NCI-H1694 (cell line): ENCODE measurements at regions not wholly inside any gene's neighbourhood (a gene's known extent, or its start where the extent isn't known, plus 50 kb on each side); places are given as distances from the start of the nearest gene placed in this dataset.

Experiments
- DNase-seq: peaks from one replicate; lab custom pipeline; 2025; lab: John Stamatoyannopoulos, UW

DNA sequence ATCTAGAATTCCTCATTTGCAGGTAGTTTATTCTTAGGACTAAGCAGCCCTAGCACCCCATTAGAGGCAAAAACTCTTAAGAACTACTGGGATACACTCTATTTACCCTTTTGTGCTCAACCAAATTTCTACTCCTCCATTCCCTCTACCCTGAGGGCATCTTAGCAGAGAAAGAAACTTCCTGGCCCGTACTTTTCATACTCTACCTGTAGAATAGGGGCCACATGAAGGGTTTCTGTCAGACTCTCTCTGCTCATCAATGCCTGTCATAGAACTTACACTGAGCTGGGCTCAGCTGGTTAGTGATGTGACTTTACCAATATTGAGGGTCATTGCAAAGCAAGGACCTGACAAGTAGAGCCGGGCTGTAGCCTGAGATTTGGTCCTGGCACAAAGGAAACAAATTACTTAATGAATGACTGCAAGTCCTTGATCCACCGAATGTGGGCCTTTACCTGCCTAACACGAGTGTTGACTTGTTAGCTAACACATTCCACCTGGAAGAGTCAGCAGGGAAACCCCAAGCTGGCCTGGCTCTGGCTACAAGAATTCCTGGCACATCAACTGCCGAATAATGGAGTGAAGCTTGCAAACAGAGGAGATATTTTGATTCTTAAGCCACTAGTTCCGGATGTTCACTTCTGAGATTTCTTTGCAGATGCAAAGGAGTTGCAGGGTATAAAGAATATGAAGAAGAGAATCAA lies 280.5 kb upstream of the JAG1 start:
- DNase-seq, result no peak

GRCh38 chr20:10954908-10955580 lies 281.2 kb upstream of the JAG1 start:
- DNase-seq, result no peak

- no peak for DNase-seq
Observed at GRCh38 chr20:10958279-10958678, 284.5 kb upstream of the JAG1 start.

GRCh38 chr20:10960416-10960815 lies 286.6 kb upstream of the JAG1 start:
- no peak for DNase-seq

DNA sequence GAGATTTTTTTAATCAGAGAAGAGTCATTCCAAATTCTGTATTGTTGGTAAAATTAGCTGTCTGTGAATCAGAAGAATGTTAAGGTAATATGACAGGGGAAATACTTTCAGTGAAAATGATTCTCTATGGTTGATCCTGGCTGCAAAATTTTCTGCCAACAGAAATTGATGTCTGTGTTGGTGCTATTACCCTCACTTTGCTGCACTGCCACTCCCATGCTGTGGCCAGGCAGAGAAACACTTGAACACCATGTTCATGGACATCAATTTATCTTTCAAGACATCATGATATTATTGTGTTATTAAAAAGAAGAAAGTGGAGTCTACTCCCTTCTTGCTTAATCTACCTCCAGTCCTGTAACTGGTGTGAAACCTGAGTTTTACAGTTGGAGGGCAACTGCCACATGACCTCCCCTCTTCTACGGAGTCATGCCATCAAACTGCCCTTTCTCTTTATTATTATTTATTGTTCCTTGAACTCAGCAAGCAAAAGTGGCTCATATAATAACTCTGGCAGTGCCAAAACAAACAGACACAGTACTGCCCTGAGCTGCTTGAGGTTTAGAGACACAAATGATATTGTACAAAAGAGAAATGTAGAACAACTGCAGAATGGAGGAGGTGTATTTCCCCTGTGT lies 288.0 kb upstream of the JAG1 start:
- no peak for DNase-seq

GRCh38 chr20:10962937-10963336 lies 289.1 kb upstream of the JAG1 start:
- no peak for DNase-seq

DNA sequence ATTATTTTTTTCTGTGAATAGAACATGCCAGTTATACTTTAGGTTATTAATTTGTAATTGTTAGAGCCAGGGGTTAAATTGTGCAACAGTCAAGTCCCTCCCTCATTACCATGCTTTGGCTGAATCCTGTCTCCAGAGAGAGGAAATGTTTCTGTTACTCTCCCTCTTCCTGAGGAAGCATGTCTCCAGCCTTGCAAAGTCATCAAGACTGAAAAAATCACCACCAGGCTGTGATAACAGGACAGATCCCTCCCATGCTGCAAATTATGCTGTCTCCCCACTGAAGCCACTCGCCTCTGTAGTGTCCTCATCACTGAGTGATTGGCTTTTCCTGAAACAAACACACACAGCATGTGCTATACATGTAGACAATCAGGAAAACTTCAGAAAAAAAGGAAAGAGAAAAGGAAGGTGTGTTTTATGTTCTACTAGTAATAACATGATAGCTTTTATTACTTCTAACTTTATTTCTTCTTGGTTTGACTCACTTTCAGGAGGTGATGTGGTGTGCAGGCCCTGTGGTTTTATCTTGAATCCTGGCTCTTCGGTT lies 290.0 kb upstream of the JAG1 start:
- no peak for DNase-seq

GRCh38 chr20:10965936-10966470 lies 292.2 kb upstream of the JAG1 start:
- DNase-seq, result no peak

GRCh38 chr20:10970109-10970508 lies 296.3 kb upstream of the JAG1 start:
- no peak for DNase-seq

DNA sequence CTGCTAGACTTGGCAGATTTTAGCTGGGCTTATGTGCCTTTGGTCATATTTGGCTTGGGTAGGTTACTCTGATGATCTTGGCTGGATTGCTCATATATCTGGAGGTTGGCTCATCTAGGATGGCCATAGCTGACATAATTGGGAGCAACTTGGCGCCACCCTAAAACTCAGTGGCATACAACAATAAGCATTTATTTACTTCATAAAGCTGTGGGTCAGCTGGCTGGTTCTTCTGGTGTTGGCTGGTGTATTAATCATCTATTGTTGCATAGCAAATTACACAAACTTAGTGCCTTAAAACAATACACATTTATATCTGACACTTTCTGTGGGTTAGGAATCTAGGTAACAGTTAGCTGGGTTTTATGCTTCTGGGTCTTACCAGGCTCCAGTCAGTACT lies 297.3 kb upstream of the JAG1 start:
- no peak for DNase-seq

DNA sequence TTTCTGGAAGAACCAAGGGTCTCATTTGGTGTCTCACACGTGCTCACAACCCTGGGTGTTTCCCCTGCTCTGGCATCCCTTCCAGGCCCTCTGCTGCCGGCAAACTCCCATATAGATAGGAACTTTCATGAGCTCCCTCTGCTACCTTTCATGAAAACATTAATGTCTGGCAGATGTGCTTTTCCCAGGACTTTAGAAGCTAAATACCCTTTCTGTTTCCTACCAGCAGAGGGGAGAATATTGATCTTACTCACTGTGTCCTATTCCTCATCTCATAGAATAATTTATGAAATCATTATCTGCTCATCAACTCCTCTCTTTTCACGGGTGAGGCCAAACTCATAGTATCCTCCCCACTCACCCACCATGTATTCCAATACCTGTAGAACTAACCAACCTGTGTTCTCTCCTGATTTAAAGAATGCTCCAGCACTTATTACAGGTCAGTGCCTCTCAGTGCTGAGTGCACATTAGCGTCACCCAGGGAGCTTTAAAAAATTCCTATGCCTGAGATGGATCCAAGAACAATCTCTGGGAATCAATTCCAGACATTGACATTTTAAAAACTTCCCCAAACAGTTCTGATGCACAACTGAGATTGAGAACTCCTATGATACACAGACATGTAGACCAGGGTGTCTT lies 298.5 kb upstream of the JAG1 start:
- DNase-seq, result no peak

DNA sequence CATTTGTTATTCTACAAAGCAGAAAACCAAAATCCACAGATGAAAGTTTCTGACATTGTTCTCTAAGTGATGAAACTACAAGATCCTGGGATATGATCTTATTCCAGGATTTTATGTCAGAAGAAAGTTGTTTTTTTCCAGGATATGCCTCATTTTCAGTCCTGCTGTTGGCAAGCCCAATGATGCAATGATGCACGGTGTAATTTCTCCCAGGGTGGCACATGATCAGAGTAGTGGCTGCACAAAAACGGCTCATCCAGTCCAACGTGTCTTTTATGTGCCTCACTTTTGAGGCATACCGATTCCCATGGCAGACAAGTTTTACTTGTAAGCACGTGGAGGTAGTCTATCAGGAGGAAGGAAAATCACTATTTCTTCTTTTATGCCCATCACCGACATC lies 302.3 kb upstream of the JAG1 start:
- no peak for DNase-seq

- no peak for DNase-seq
Observed at GRCh38 chr20:10978019-10978702, 304.4 kb upstream of the JAG1 start.

GRCh38 chr20:10978713-10979112 lies 304.9 kb upstream of the JAG1 start:
- DNase-seq, result no peak

- no peak for DNase-seq
Observed at GRCh38 chr20:10982692-10983091, 308.9 kb upstream of the JAG1 start.

GRCh38 chr20:10984294-10984693 lies 310.5 kb upstream of the JAG1 start:
- DNase-seq, result no peak

DNA sequence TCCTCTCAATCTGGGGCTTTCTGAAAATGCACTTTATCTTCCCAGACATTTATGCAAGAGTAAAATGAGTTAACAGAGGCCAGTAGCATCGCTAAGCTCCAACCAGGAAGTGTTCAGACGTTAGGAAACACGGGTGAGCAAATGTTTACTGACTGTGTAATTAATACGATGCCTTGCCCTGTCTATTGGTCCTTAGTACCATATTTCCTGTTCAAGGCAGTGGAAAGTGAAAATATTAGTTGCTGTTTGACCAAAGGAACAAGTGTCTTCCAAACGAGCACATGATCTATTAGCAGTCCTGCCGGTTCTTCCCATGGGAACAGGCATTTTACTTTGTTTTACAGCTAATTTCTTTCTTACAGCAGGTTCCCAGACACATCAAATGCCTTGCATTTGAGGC lies 311.1 kb upstream of the JAG1 start:
- no peak for DNase-seq

DNA sequence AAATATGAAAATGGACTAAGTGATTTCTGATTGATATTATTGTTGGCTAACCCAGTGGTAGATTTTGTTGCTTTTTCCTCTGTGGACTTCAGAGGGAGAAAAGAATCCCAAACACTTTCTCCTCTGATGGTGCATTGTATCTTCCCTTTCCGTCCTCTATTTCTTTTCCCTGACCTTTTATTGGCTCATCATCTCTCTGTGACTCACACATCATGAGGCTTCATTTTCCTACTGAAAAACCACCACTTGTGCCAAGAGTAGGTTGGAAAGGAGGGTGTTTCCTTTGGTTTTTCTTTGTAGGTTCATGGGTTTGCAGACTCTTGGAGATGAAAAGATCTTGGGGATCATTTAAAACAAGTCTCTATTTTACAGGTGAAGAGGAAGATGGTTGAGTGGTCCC lies 311.7 kb upstream of the JAG1 start:
- no peak for DNase-seq

GRCh38 chr20:10986586-10986985 lies 312.8 kb upstream of the JAG1 start:
- no peak for DNase-seq

- DNase-seq, result no peak
Observed at GRCh38 chr20:10987651-10988383, 314.0 kb upstream of the JAG1 start.
